Fibroblast of skin of right biceps (primary cell): ENCODE measurements at regions not wholly inside any gene's neighbourhood (a gene's known extent, or its start where the extent isn't known, plus 50 kb on each side); places are given as distances from the start of the nearest gene placed in this dataset.
A peak's percentile ranks its signal among the peaks of the same experiment; 100 is the strongest.
"Not testable (repeated sequence)": the region's sequence is repeated elsewhere in the genome, so short reads cannot be mapped to it uniquely, and the experiment has no call there.

Experiments
- DNase-seq: peaks from one replicate; pipeline ENCODE4 v3.0.0-alpha.2; 2013

GRCh38 chr3:67940210-67940952 is 286.0 kb upstream of the SUCLG2 start:
- peak; percentile 12 for DNase-seq

GRCh38 chr3:67937498-67938118 is 283.2 kb upstream of the SUCLG2 start:
- peak; percentile 1 for DNase-seq

GRCh38 chr3:67930394-67930793 is 276.0 kb upstream of the SUCLG2 start:
- DNase-seq, result not testable (repeated sequence)

GRCh38 chr3:67923796-67924195 is 269.4 kb upstream of the SUCLG2 start:
- DNase-seq, result no peak

GRCh38 chr3:67920969-67921368 is 266.6 kb upstream of the SUCLG2 start:
- no peak for DNase-seq

GRCh38 chr3:67920311-67920710 is 265.9 kb upstream of the SUCLG2 start:
- no peak for DNase-seq

GRCh38 chr3:67916353-67916752 is 261.9 kb upstream of the SUCLG2 start:
- no peak for DNase-seq

- no peak for DNase-seq
Observed at GRCh38 chr3:67907735-67908134, 253.3 kb upstream of the SUCLG2 start.

GRCh38 chr3:67906261-67906660 is 251.8 kb upstream of the SUCLG2 start:
- peak; percentile 4 for DNase-seq

GRCh38 chr3:67901681-67902080 is 247.3 kb upstream of the SUCLG2 start:
- DNase-seq, result no peak

- no peak for DNase-seq
Observed at GRCh38 chr3:67898916-67899315, 244.5 kb upstream of the SUCLG2 start.

GRCh38 chr3:67897351-67898336 is 243.2 kb upstream of the SUCLG2 start:
- DNase-seq, result no peak

GRCh38 chr3:67896130-67896529 is 241.7 kb upstream of the SUCLG2 start:
- DNase-seq, result no peak

- DNase-seq, result no peak
Observed at GRCh38 chr3:67894510-67894909, 240.1 kb upstream of the SUCLG2 start.

- no peak for DNase-seq
Observed at GRCh38 chr3:67884345-67884744, 229.9 kb upstream of the SUCLG2 start.

- no peak for DNase-seq
Observed at GRCh38 chr3:67883766-67884165, 229.4 kb upstream of the SUCLG2 start.

- no peak for DNase-seq
Observed at GRCh38 chr3:67882981-67883380, 228.6 kb upstream of the SUCLG2 start.

- no peak for DNase-seq
Observed at GRCh38 chr3:67876261-67876660, 221.8 kb upstream of the SUCLG2 start.

GRCh38 chr3:67875858-67876257 is 221.4 kb upstream of the SUCLG2 start:
- no peak for DNase-seq

GRCh38 chr3:67875338-67875737 is 220.9 kb upstream of the SUCLG2 start:
- DNase-seq, result peak; percentile 58

- no peak for DNase-seq
Observed at GRCh38 chr3:67870477-67870876, 216.1 kb upstream of the SUCLG2 start.

- peak; percentile 47 for DNase-seq
Observed at GRCh38 chr3:67866571-67866970, 212.2 kb upstream of the SUCLG2 start.

- DNase-seq, result no peak
Observed at GRCh38 chr3:67864587-67865183, 210.3 kb upstream of the SUCLG2 start.
